DOHH2 (cell line): ENCODE measurements at regions not wholly inside any gene's neighbourhood (a gene's known extent, or its start where the extent isn't known, plus 50 kb on each side); places are given as distances from the start of the nearest gene placed in this dataset.

Experiments
- H3F3A ChIP-seq: fragments of 200-600 bp; sonication (generic), shearing (Covaris generic); 2 replicates; pipeline ENCODE4 v1.6.0; 2016; ENCODE audit warnings: antibody characterized with exemption, mild to moderate bottlenecking; ENCODE audit not compliant: control insufficient read depth, insufficient read depth
- H3K27ac ChIP-seq: fragments of 200-600 bp; sonication (generic); 2 replicates; pipeline ENCODE4 v1.5.1; 2014; ENCODE audit warnings: low read depth, mild to moderate bottlenecking, low read length, moderate library complexity
- H3K27me3 ChIP-seq: fragments of 200-600 bp; sonication (generic); 2 replicates; pipeline ENCODE4 v1.6.1; 2014; ENCODE audit warnings: mild to moderate bottlenecking, low read length, mixed read lengths; ENCODE audit not compliant: control insufficient read depth
- H3K36me3 ChIP-seq: fragments of 200-600 bp; sonication (generic); 2 replicates; pipeline ENCODE4 v1.6.1; 2014; ENCODE audit warnings: mild to moderate bottlenecking, low read length, moderate library complexity, mixed read lengths; ENCODE audit not compliant: control insufficient read depth
- H3K4me1 ChIP-seq: fragments of 200-600 bp; sonication (generic); 2 replicates; pipeline ENCODE4 v1.6.1; 2014; ENCODE audit warnings: mild to moderate bottlenecking, low read length, mixed read lengths; ENCODE audit not compliant: control insufficient read depth
- H3K4me2 ChIP-seq: fragments of 200-600 bp; sonication (generic); 2 replicates; pipeline ENCODE4 v1.6.0; 2014; ENCODE audit warnings: mild to moderate bottlenecking, low read length, moderate library complexity
- H3K4me3 ChIP-seq: fragments of 200-600 bp; sonication (generic); 2 replicates; pipeline ENCODE4 v1.5.1; 2014; ENCODE audit warnings: mild to moderate bottlenecking, low read length, mixed read lengths
- H3K79me2 ChIP-seq: fragments of 200-600 bp; sonication (generic); 2 replicates; pipeline ENCODE4 v1.6.1; 2014; ENCODE audit warnings: mild to moderate bottlenecking, low read length, mixed read lengths; ENCODE audit not compliant: control insufficient read depth
- H3K9me2 ChIP-seq: fragments of 200-600 bp; sonication (generic); replicated peaks from 2 replicates; pipeline ENCODE4 v1.6.1; 2014; ENCODE audit warnings: mild to moderate bottlenecking, low read length, mixed read lengths; ENCODE audit not compliant: control insufficient read depth
- H3K9me3 ChIP-seq: fragments of 200-600 bp; sonication (generic); 2 replicates; pipeline ENCODE4 v1.6.1; 2014; ENCODE audit warnings: antibody characterized with exemption, low read length, mixed read lengths; ENCODE audit not compliant: control insufficient read depth, insufficient read depth
- H4K20me1 ChIP-seq: fragments of 200-600 bp; sonication (generic); 2 replicates; pipeline ENCODE4 v1.6.0; 2014; ENCODE audit warnings: low read depth, mild to moderate bottlenecking, antibody characterized with exemption, low read length, moderate library complexity; ENCODE audit not compliant: control insufficient read depth, insufficient read depth
- CTCF ChIP-seq: fragments of 200-600 bp; sonication (generic); IDR thresholded peaks from one replicate; pipeline ENCODE4 v1.5.1; 2014; ENCODE audit warnings: antibody characterized with exemption, mild to moderate bottlenecking, low read depth, low read length; ENCODE audit not compliant: poor library complexity, severe bottlenecking
- EZH2phosphoT487 ChIP-seq: fragments of 200-600 bp; sonication (generic); IDR thresholded peaks from 2 replicates; pipeline ENCODE4 v1.6.1; 2017; ENCODE audit warnings: borderline replicate concordance, mild to moderate bottlenecking, antibody characterized with exemption, low read length, moderate library complexity, mixed read lengths

- H3K27me3 ChIP-seq = no peaks in the 10 kb centered on the region
- TF ChIP-seq CTCF (no peak), EZH2phosphoT487 (no peak)
- H3K36me3 ChIP-seq = no peaks in the 10 kb centered on the region
These were observed 1999.4 kb downstream of the MRPL39 start for GRCh38 chr21:23607782-23608431.

GRCh38 chr21:23601549-23601948, 2005.7 kb downstream of the MRPL39 start:
- H3K9me2 ChIP-seq = no peaks in the 10 kb centered on the region
- TF ChIP-seq EZH2phosphoT487 (no peak), CTCF (no peak)
- no peak overlapping the region for H3K27ac ChIP-seq
- no peaks in the 10 kb centered on the region for H3K4me1 ChIP-seq
- no peaks in the 10 kb centered on the region for H3K27me3 ChIP-seq
- no peaks in the 10 kb centered on the region for H3F3A ChIP-seq
- no peak overlapping the region for H3K4me2 ChIP-seq
- no peaks in the 10 kb centered on the region for H3K9me3 ChIP-seq
- H4K20me1 ChIP-seq = no peaks in the 10 kb centered on the region
- H3K4me3 ChIP-seq = no peak overlapping the region
- no peaks in the 10 kb centered on the region for H3K79me2 ChIP-seq
- H3K36me3 ChIP-seq = no peaks in the 10 kb centered on the region

More at GRCh38 chr21:23607782-23608431, 1999.4 kb downstream of the MRPL39 start:
- H3K9me3 ChIP-seq = no peaks in the 10 kb centered on the region
- no peaks in the 10 kb centered on the region for H3K79me2 ChIP-seq
- no peak overlapping the region for H3K4me3 ChIP-seq
- H3K27ac ChIP-seq = no peak overlapping the region
- no peaks in the 10 kb centered on the region for H3K9me2 ChIP-seq
- H4K20me1 ChIP-seq = no peaks in the 10 kb centered on the region
- no peaks in the 10 kb centered on the region for H3F3A ChIP-seq
- no peak overlapping the region for H3K4me2 ChIP-seq
- no peaks in the 10 kb centered on the region for H3K4me1 ChIP-seq

DNA sequence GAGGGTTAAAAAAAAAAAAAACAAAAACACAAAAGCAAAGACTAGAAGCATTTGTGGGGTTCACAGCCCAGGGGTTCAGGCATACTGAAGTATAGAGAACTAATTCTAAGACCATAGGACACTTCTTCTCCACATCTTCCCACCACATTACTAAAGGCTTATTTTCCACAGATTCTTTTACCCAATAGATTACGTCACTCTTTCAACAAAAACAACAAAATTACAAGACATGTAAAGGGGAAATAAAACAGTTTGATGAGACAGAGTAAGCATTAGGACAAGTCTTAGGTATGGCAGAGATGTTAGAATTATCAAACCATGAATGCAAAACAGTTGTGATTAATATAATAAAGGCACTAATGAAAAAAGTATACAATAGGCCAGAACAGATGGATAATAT, 2013.7 kb downstream of the MRPL39 start:
- Histone ChIP-seq H3K9me3 (peaks cover 3% of the 10 kb centered on the region; the same call in 1 of the 2 replicates), H3K27me3 (no peaks in the 10 kb centered on the region), H3K27ac (no peak overlapping the region), H3K9me2 (no peaks in the 10 kb centered on the region), H3K79me2 (no peaks in the 10 kb centered on the region), H3F3A (no peaks in the 10 kb centered on the region), H3K4me1 (no peaks in the 10 kb centered on the region), H4K20me1 (no peaks in the 10 kb centered on the region), H3K36me3 (no peaks in the 10 kb centered on the region), H3K4me2 (no peak overlapping the region), H3K4me3 (no peak overlapping the region)
- TF ChIP-seq EZH2phosphoT487 = no peak
- no peak for TF ChIP-seq CTCF
